ENCODE measurements at regions not wholly inside any gene's neighbourhood (a gene's known extent, or its start where the extent isn't known, plus 50 kb on each side); places are given as distances from the start of the nearest gene placed in this dataset.
A peak's percentile ranks its signal among the peaks of the same experiment; 100 is the strongest.

GRCh38 chr11:95548416-95548815 lies 241.2 kb downstream of the FAM76B start:
- no peak for DNase-seq (ENCODE audit: low spot score)

- DNase-seq (ENCODE audit: low spot score), result no peak
Measured at GRCh38 chr11:95547976-95548375, 241.6 kb downstream of the FAM76B start.

- no peak for DNase-seq (ENCODE audit: low spot score)
Measured at GRCh38 chr11:95547186-95547585, 242.4 kb downstream of the FAM76B start.

- no peak for DNase-seq (ENCODE audit: low spot score)
Measured at GRCh38 chr11:95545116-95545875, 244.3 kb downstream of the FAM76B start.

GRCh38 chr11:95544095-95544856 lies 245.3 kb downstream of the FAM76B start:
- no peak for DNase-seq (ENCODE audit: low spot score)

- DNase-seq (ENCODE audit: low spot score), result no peak
Measured at GRCh38 chr11:95542868-95543551, 246.6 kb downstream of the FAM76B start.

GRCh38 chr11:95541715-95542114 lies 247.9 kb downstream of the FAM76B start:
- DNase-seq (ENCODE audit: low spot score), result no peak

- DNase-seq (ENCODE audit: low spot score), result no peak
Measured at GRCh38 chr11:95536047-95536690, 253.4 kb downstream of the FAM76B start.

GRCh38 chr11:95534809-95535208 lies 254.8 kb downstream of the FAM76B start:
- no peak for DNase-seq (ENCODE audit: low spot score)

- DNase-seq (ENCODE audit: low spot score), result no peak
Measured at GRCh38 chr11:95534226-95534625, 255.4 kb downstream of the FAM76B start.

GRCh38 chr11:95531116-95531515 lies 258.5 kb downstream of the FAM76B start:
- DNase-seq (ENCODE audit: low spot score), result no peak

GRCh38 chr11:95524314-95525036 lies 265.1 kb downstream of the FAM76B start:
- no peak for DNase-seq (ENCODE audit: low spot score)

GRCh38 chr11:95522874-95523273 lies 266.7 kb downstream of the FAM76B start:
- DNase-seq (ENCODE audit: low spot score), result no peak

GRCh38 chr11:95521862-95522261 lies 267.7 kb downstream of the FAM76B start:
- no peak for DNase-seq (ENCODE audit: low spot score)

GRCh38 chr11:95521133-95521542 lies 268.4 kb downstream of the FAM76B start:
- DNase-seq (ENCODE audit: low spot score), result peak; percentile 42

GRCh38 chr11:95520369-95521132 lies 269.0 kb downstream of the FAM76B start:
- DNase-seq (ENCODE audit: low spot score), result no peak

- no peak for DNase-seq (ENCODE audit: low spot score)
Measured at GRCh38 chr11:95519912-95520311, 269.7 kb downstream of the FAM76B start.

- no peak for DNase-seq (ENCODE audit: low spot score)
Measured at GRCh38 chr11:95517453-95517852, 272.1 kb downstream of the FAM76B start.

GRCh38 chr11:95516786-95517185 lies 272.8 kb downstream of the FAM76B start:
- no peak for DNase-seq (ENCODE audit: low spot score)

GRCh38 chr11:95516175-95516574 lies 273.4 kb downstream of the FAM76B start:
- DNase-seq (ENCODE audit: low spot score), result no peak

- no peak for DNase-seq (ENCODE audit: low spot score)
Measured at GRCh38 chr11:95515371-95515770, 274.2 kb downstream of the FAM76B start.
